OCI-M1 (cell line): ENCODE measurements at regions not wholly inside any gene's neighbourhood (a gene's known extent, or its start where the extent isn't known, plus 50 kb on each side); places are given as distances from the start of the nearest gene placed in this dataset.
"Not testable (repeated sequence)": the region's sequence is repeated elsewhere in the genome, so short reads cannot be mapped to it uniquely, and the experiment has no call there.

Source experiments
- DNase-seq: peaks from one replicate; lab custom pipeline; 2025; lab: John Stamatoyannopoulos, UW

DNA sequence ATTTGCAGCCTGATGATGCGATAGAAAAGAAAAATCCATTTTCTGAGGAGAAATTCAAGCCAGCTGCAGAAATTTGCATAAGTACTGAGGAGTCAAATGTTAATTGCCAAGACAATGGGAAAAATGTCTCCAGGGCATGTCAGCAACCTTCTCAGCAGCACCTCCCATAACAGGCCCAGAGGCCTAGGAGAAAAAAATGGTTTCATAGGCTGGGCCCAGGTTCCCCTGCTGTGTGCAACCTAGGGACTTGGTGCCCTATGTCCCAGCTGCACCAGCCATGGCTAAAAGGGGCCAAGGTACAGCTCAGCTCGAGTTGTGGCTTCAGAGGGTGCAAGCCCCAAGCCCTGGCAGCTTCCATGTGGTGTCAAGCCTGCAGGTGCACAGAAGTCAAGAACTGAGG, 144.8 kb upstream of the PRKD1 start:
- DNase-seq = not testable (repeated sequence)

DNA sequence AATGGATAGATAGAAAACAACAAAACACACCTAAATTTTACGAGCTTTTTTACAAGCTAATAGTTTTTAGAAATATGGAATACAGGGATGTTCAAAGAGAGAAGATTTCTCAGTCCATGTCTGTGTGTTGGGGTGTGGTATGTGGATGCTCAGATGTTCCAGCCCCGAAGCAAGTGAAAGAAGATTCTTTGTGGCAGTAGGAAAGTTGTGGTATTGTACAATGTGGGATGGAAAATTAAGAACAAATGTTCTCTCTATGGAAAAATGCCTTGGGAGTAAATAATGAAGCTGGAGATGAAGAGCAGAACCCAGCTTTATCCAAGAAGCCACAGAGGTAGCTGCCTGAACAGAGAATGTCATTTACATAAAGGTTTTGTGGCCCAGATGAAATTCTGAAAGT, 150.3 kb upstream of the PRKD1 start:
- DNase-seq = no peak

DNA sequence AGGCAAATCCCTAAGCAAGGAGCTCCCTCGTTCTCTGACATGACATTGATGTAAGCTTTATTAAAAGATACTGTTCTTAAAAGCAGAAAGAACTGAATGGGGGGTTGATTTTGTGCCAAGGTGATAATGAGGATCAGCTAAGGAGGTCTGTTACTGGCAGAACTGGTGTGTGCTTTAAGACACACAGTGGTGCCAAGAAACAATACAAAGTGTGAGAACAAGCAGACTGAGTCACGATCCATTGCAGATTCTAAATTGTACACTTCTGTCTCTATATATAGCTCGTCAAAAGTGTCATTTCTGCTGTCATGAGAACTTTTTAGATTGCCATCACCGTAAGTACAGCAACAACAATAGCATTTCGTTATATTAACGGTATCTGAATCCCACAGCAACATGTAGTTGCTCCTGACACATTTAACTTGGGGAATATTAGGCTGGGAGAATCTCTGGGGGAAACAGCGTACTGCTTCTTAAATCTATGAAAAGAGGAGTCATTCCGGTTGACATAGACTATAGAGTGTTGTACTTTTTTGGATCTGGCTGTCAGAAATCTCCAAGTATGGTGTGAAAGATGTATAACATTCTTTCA, 151.3 kb upstream of the PRKD1 start:
- DNase-seq = no peak

DNA sequence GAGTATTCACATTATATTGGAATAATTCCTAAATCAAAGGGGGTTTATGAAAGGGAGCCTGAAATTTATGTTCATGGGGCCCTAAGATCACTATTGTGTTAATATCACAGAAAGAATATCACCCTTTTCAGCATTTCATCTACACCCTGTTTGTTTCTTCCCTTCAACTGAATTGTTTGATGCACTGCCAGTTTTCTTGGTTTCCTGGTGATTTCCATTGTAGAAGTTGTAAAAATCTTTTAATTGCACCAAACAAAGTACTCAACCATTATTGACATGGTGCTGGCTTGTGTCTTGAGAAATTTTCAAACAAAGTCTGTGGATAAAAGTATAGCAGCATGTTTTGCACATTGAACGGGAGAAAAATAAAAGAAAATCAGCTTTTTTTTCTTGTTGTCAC, 154.8 kb upstream of the PRKD1 start:
- DNase-seq = no peak

- no peak for DNase-seq
These were observed 157.2 kb upstream of the PRKD1 start for GRCh38 chr14:30084811-30085210.

GRCh38 chr14:30085943-30086342, 158.3 kb upstream of the PRKD1 start:
- no peak for DNase-seq

- no peak for DNase-seq
These were observed 161.0 kb upstream of the PRKD1 start for GRCh38 chr14:30088620-30089019.

GRCh38 chr14:30108975-30109700, 181.5 kb upstream of the PRKD1 start:
- DNase-seq = no peak

- no peak for DNase-seq
These were observed 186.4 kb upstream of the PRKD1 start for GRCh38 chr14:30114051-30114450.

GRCh38 chr14:30115756-30116155, 188.1 kb upstream of the PRKD1 start:
- DNase-seq = no peak

GRCh38 chr14:30118992-30119640, 191.5 kb upstream of the PRKD1 start:
- DNase-seq = peak; percentile 3

DNA sequence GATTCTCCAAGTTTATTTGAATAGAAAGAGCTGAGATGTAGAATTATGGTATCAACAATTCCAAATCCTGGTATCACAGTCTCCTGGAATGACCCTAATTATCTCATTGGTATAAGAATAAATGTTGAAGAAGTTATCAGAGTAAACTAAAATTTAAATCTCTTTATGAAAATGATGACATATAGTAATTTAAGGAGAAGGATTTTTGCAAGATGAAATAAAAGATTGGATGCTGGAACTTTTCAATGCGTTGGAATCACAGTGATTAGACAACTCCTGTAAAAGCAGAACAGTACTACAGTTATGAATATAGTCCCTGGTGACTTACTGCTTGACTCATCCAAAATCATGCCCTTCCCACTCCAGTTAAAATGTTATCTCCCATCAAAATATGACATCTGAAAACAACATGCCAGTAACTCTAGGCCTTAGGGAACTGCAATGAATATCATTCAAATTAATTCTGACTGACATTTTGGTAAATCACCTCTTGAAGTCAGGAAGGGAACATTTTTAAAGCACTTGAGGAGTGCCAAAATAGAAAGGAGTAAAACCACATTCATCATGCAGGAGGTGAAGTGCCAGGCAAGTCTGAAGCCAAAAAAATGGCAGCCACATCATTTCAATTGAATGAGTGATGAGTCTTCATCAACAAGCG, 197.8 kb upstream of the PRKD1 start:
- no peak for DNase-seq

DNA sequence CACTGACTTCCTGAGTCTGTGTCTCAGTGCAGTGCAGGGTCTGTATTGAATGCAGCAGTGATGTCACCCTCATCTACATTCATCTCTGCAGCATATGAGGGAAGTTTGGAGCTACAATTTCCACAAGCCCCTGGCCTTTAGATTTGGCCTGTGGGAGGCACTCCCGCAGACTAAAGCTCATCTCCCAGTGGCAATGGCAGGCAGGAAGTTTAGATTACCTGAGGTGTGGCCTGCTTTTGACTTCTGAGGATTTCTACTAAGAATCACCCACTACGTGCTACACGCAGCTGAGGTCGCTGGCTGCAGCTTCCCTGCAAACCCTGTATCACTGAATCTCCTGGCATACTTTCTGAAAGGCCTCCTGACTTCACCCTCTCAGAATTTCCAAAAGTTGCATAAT, 202.2 kb upstream of the PRKD1 start:
- DNase-seq = no peak

DNA sequence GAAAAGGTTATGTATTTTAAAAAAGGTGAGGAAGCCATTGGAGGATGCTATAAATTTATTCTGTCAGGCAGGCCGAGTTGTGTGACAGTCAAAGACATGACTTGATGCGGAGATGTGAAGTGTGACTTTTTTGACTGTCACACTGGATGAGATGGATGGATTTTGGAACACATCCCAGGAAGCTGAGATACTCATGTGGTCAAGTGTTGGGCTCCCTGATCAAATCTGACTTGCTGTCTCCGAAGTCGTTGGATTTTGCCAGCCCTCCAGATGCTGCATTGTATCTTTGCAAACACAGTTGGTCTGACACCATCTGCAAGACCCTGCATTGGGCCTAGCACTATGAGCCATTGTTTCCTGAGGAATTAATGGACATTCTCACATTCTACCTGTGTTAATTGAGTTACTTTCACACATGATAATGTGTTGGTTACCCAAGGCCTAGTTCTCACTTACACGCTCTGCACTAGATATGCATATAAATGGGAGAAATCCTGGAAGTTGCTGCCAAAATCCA, 204.0 kb upstream of the PRKD1 start:
- DNase-seq = no peak

GRCh38 chr14:30132196-30132595, 204.5 kb upstream of the PRKD1 start:
- DNase-seq = no peak

DNA sequence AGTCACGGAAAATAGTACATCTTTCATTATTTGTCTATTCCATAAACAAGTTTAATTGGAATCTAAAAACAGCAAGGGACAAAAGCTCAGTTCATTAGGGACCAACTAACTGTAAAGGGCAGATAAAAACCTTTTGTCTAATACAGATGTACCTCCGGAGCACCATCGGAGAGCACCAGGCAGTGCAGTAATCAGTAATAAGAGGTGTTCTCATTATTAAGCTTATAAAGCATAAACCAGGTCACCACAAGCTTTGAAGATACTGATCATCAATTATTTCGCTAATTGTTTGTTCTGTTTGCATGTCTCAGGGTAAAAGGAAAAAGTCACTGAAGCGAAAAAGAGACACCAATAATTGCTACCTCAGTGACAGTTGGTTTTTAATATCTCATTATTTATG, 207.3 kb upstream of the PRKD1 start:
- no peak for DNase-seq

- no peak for DNase-seq
These were observed 210.9 kb upstream of the PRKD1 start for GRCh38 chr14:30138567-30138966.

DNA sequence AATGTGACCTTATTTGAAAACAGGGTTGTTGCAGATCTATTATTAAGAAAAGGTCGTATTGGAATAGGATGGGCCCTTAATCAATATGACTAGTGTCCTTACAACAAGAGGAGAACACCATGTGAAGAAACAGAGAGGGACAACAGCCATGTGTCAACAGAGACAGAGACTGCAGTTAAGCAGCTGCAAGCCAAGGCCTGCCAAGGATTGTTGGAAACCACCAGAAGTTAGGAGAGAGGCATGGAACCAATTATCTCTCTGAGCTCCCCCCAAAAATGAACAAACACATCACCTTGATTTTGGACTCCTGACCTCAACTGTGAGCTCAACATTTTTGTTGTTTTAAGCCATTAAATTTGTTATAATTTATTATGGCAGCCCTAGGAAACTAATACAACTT, 214.6 kb upstream of the PRKD1 start:
- DNase-seq = no peak

GRCh38 chr14:30143627-30144026, 216.0 kb upstream of the PRKD1 start:
- no peak for DNase-seq

- DNase-seq = no peak
These were observed 226.1 kb upstream of the PRKD1 start for GRCh38 chr14:30153717-30154116.

GRCh38 chr14:30156571-30156970, 228.9 kb upstream of the PRKD1 start:
- DNase-seq = no peak

GRCh38 chr14:30158299-30158698, 230.7 kb upstream of the PRKD1 start:
- peak; percentile 27 for DNase-seq

DNA sequence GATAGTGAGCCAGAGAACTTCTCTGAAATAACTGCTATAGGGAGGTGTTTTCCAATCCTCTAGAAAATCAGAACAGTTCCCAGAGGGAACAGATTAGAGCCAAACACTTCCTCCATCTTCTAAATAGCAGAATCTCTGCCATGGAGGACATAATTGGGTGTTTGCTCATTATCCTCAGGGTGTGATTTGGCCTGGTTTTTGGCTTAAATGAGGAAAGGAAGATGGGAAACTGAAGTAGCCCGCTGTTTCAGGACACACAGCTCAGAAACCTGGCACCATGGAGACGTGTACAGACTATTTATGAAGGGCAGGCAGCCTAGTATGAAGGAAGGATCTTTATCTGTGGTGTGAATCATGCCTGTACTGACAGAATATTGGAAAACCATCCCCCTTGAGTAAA, 231.7 kb upstream of the PRKD1 start:
- DNase-seq = no peak
